Activated CD4-positive, alpha-beta memory T cell treated with anti-CD3 and anti-CD28 coated beads for 36 hours (primary cell): ENCODE measurements at regions not wholly inside any gene's neighbourhood (a gene's known extent, or its start where the extent isn't known, plus 50 kb on each side); places are given as distances from the start of the nearest gene placed in this dataset.
"Not testable (repeated sequence)": the region's sequence is repeated elsewhere in the genome, so short reads cannot be mapped to it uniquely, and the experiment has no call there.

Experiments used
- CTCF ChIA-PET: fragments of 350-600 bp; sonication (Branson Sonifier 250); formaldehyde crosslinking; loops from one replicate; lab custom pipeline; 2021; ENCODE audit warnings: antibody characterized with exemption, inconsistent platforms; lab: Charles Lee
- POLR2A ChIA-PET: fragments of 350-600 bp; sonication (Branson Sonifier 250); formaldehyde crosslinking; loops from one replicate; lab custom pipeline; 2021; ENCODE audit warnings: antibody characterized with exemption; lab: Charles Lee
- DNase-seq: peaks from one replicate; pipeline ENCODE4 v3.0.0-alpha.2; 2020
- H3K27ac Mint-ChIP-seq: one replicate; pipeline ENCODE4 v1.8.0; 2021; ENCODE audit warnings: mixed read lengths
- H3K27me3 Mint-ChIP-seq: one replicate; pipeline ENCODE4 v1.8.0; 2021; ENCODE audit warnings: mixed read lengths
- H3K36me3 Mint-ChIP-seq: one replicate; pipeline ENCODE4 v1.8.0; 2021; ENCODE audit warnings: mixed read lengths
- H3K4me1 Mint-ChIP-seq: one replicate; pipeline ENCODE4 v1.8.0; 2021; ENCODE audit warnings: low read depth, mixed read lengths
- H3K4me3 Mint-ChIP-seq: one replicate; pipeline ENCODE4 v1.8.0; 2021; ENCODE audit warnings: mild to moderate bottlenecking, mixed read lengths
- H3K9me3 Mint-ChIP-seq: one replicate; pipeline ENCODE4 v1.8.0; 2021; ENCODE audit warnings: mixed read lengths
- intact Hi-C: fragments of 100-400 bp; cut with micrococcal nuclease; formaldehyde crosslinking; loops from one replicate; pipeline ENCODE4 v1.15.1; 2023

- intact Hi-C loops = no loop called here
- DNase-seq = no peak
- Mint-ChIP-seq H3K4me3 (no peak overlapping the region), H3K36me3 (no peaks in the 10 kb centered on the region), H3K4me1 (no peaks in the 10 kb centered on the region), H3K27ac (no peak overlapping the region), H3K27me3 (peaks cover 18% of the 10 kb centered on the region), H3K9me3 (peaks cover 19% of the 10 kb centered on the region)
- ChIA-PET POLR2A (no interaction called here), CTCF (no interaction called here)
Observed at GRCh38 chr5:171725205-171725601, 60.4 kb upstream of the SMIM23 start.

DNA sequence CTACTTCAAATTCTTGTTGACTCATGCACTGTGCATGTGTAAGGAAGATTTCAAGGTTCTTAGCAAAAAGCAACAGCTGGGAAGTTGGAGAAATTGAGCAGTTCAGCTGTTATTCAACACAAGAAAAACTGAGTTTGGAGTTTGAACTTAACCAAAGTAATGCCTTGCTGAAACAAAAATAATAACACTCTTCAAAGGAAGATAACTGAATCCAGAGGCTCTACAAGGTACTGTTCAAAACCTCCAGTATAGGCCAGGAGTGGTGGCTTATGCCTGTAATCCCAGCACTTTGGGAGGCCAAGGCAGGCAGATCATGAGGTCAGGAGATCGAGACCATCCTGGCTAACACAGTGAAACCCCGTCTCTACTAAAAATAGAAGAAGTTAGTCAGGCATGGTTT, 58.8 kb upstream of the SMIM23 start:
- CTCF ChIA-PET, DNase-seq, H3K4me1 Mint-ChIP-seq, H3K4me3 Mint-ChIP-seq, H3K36me3 Mint-ChIP-seq, intact Hi-C loops, H3K27ac Mint-ChIP-seq, POLR2A ChIA-PET: not testable (repeated sequence)
- peaks cover 21% of the 10 kb centered on the region for H3K9me3 Mint-ChIP-seq
- H3K27me3 Mint-ChIP-seq = peaks cover 15% of the 10 kb centered on the region

GRCh38 chr5:171728686-171729085, 56.9 kb upstream of the SMIM23 start:
- no peaks in the 10 kb centered on the region for H3K36me3 Mint-ChIP-seq
- H3K4me1 Mint-ChIP-seq = no peaks in the 10 kb centered on the region
- no peak overlapping the region for H3K27ac Mint-ChIP-seq
- ChIA-PET POLR2A (no interaction called here), CTCF (interaction anchor here (1.2 kb wide), 1 partner anchor 266 kb away, joined by 3 read pairs; no protein-coding TSS in a partner anchor)
- no peak for DNase-seq
- H3K9me3 Mint-ChIP-seq = peaks cover 21% of the 10 kb centered on the region
- no peak overlapping the region for H3K4me3 Mint-ChIP-seq
- intact Hi-C loops = no loop called here
- H3K27me3 Mint-ChIP-seq = peaks cover 12% of the 10 kb centered on the region
